Upper lobe of left lung (tissue), 4 donors: ENCODE measurements at regions not wholly inside any gene's neighbourhood (a gene's known extent, or its start where the extent isn't known, plus 50 kb on each side); places are given as distances from the start of the nearest gene placed in this dataset.

Experiments used
- EP300 ChIP-seq, 4 donors: sonication (generic); formaldehyde crosslinking; IDR thresholded peaks; one replicate each; pipeline ENCODE4 v1.5.1; 2017; ENCODE audit warnings: antibody characterized with exemption in 4 of 4, control low read depth in 2 of 4
- POLR2A ChIP-seq, 4 donors: fragments of 450-650 bp; IDR thresholded peaks; one replicate each; pipeline ENCODE4 v1.5.1; 2016 to 2017; ENCODE audit warnings: antibody characterized with exemption in 4 of 4, mild to moderate bottlenecking in 2 of 4
- TF ChIP-seq, protein P1 (sequence below), 6 experiments: fragments of 450-650 bp in 4 of 6; fragments of 200-600 bp in 2 of 6; sonication (generic) in 2 of 6; IDR thresholded peaks; one replicate each; pipeline ENCODE4 v1.5.1; 2016 to 2019; ENCODE audit warnings: antibody characterized with exemption in 6 of 6

DNA sequence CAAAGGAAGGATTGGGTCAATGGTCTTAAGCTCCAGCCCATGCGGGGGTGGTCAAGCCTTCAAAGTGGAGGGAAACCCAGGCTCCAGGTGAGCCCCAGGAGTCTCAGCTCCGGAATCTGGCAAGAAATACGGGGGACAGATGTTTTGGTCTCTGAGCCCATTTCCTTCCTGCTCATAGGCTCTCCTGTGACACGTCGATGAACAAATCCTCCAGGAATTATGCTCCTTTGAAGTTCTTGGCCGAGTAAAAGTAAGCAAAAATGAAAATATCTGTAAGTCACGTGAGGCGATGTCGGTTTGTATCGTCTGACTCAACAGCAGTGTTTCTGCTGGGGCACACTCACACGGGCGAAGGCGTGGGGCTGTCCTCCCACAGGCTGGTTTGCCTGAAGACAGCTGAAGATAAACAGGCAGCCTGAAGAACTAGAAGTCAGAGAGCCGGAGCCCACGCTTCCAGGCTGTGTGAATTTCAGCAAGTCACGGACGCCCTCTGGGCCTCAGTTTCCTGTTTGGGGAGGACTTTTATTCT is 52.6 kb upstream of the SMNDC1 start:
- TF ChIP-seq POLR2A (IDR thresholded peaks at IDR 0.05) (no peak), EP300 (IDR thresholded peaks at IDR 0.05) (no peak)
- TF ChIP-seq, protein P1, sequence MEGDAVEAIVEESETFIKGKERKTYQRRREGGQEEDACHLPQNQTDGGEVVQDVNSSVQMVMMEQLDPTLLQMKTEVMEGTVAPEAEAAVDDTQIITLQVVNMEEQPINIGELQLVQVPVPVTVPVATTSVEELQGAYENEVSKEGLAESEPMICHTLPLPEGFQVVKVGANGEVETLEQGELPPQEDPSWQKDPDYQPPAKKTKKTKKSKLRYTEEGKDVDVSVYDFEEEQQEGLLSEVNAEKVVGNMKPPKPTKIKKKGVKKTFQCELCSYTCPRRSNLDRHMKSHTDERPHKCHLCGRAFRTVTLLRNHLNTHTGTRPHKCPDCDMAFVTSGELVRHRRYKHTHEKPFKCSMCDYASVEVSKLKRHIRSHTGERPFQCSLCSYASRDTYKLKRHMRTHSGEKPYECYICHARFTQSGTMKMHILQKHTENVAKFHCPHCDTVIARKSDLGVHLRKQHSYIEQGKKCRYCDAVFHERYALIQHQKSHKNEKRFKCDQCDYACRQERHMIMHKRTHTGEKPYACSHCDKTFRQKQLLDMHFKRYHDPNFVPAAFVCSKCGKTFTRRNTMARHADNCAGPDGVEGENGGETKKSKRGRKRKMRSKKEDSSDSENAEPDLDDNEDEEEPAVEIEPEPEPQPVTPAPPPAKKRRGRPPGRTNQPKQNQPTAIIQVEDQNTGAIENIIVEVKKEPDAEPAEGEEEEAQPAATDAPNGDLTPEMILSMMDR (IDR thresholded peaks at IDR 0.05) = no peak
